HepG2 (cell line): ENCODE measurements at regions not wholly inside any gene's neighbourhood (a gene's known extent, or its start where the extent isn't known, plus 50 kb on each side); places are given as distances from the start of the nearest gene placed in this dataset.
A peak's percentile ranks its signal among the peaks of the same experiment; 100 is the strongest.

Experiments
- CC2D1A ChIP-seq: sonication (generic); formaldehyde crosslinking; IDR thresholded peaks from 2 replicates; pipeline ENCODE4 v1.8.1; 2023; ENCODE audit warnings: mild to moderate bottlenecking, missing genetic modification reagents
- DRAP1 ChIP-seq: IDR thresholded peaks from 2 replicates; pipeline ENCODE4 v1.6.1; 2016; ENCODE audit warnings: missing genetic modification reagents, missing compliant biosample characterization
- GABPB1 ChIP-seq: IDR thresholded peaks from 2 replicates; pipeline ENCODE4 v1.6.1; 2016; ENCODE audit warnings: mild to moderate bottlenecking, missing genetic modification reagents, moderate library complexity, missing compliant biosample characterization
- KMT2B ChIP-seq: IDR thresholded peaks from 2 replicates; pipeline ENCODE4 v1.6.1; 2016; ENCODE audit warnings: missing genetic modification reagents, missing compliant biosample characterization
- MAFK ChIP-seq, 2 experiments: IDR thresholded peaks in 1 of 2; conservative IDR thresholded peaks in 1 of 2; 2 replicates each; pipeline ENCODE4 v1.6.1; 2011; ENCODE audit warnings: improper control_type of control experiment in 2 of 2, low read length in 2 of 2
- MXD1 ChIP-seq: sonication (generic); formaldehyde crosslinking; IDR thresholded peaks from 2 replicates; pipeline ENCODE4 v1.4.0; 2020; ENCODE audit warnings: mild to moderate bottlenecking, missing genetic modification reagents
- NR2F2 ChIP-seq: IDR thresholded peaks from 2 replicates; pipeline ENCODE4 v1.6.1; 2012; ENCODE audit warnings: low read depth, inconsistent platforms, borderline replicate concordance
- PHB2 ChIP-seq: fragments of 450-650 bp; IDR thresholded peaks from 2 replicates; pipeline ENCODE4 v1.6.1; 2018; ENCODE audit not compliant: partially characterized antibody
- RXRB ChIP-seq: IDR thresholded peaks from 2 replicates; pipeline ENCODE4 v1.6.1; 2016; ENCODE audit warnings: borderline replicate concordance, missing genetic modification reagents, missing compliant biosample characterization
- SKIL ChIP-seq: sonication (generic); formaldehyde crosslinking; IDR thresholded peaks from 2 replicates; pipeline ENCODE4 v1.8.0; 2022; ENCODE audit warnings: missing genetic modification reagents, mild to moderate bottlenecking, moderate library complexity, borderline replicate concordance
- TERF1 ChIP-seq: sonication (generic); formaldehyde crosslinking; IDR thresholded peaks from 2 replicates; pipeline ENCODE4 v1.8.0; 2022; ENCODE audit warnings: mild to moderate bottlenecking, missing genetic modification reagents, moderate library complexity
- YEATS4 ChIP-seq: sonication (generic); formaldehyde crosslinking; IDR thresholded peaks from 2 replicates; pipeline ENCODE4 v1.4.0; 2020; ENCODE audit warnings: missing genetic modification reagents, borderline replicate concordance
- ZNF253 ChIP-seq: sonication (generic); formaldehyde crosslinking; IDR thresholded peaks from 2 replicates; pipeline ENCODE4 v1.8.0; 2022; ENCODE audit warnings: mild to moderate bottlenecking, missing genetic modification reagents, borderline replicate concordance
- ZNF407 ChIP-seq: sonication (generic); formaldehyde crosslinking; IDR thresholded peaks from one replicate; pipeline ENCODE4 v1.5.1; 2020; ENCODE audit warnings: mild to moderate bottlenecking, missing genetic modification reagents; ENCODE audit errors: not compliant biosample characterization
- ZNF562 ChIP-seq: sonication (generic); formaldehyde crosslinking; IDR thresholded peaks from 2 replicates; pipeline ENCODE4 v1.8.0; 2022; ENCODE audit warnings: missing genetic modification reagents, borderline replicate concordance
- ZNF576 ChIP-seq: sonication (generic); formaldehyde crosslinking; IDR thresholded peaks from 2 replicates; pipeline ENCODE4 v1.4.0; 2020; ENCODE audit warnings: mild to moderate bottlenecking, missing genetic modification reagents

- TF ChIP-seq ZNF407 (CRISPR knock-in tag) (no peak), MXD1 (no peak), TERF1 (CRISPR knock-in tag) (no peak), RXRB (CRISPR knock-in tag) (peak; percentile 83), ZNF562 (CRISPR knock-in tag) (no peak), KMT2B (CRISPR knock-in tag) (0 out of 2 replicates have a peak, but pooled peaks have one; percentile 20), GABPB1 (CRISPR knock-in tag) (no peak), ZNF576 (no peak), MAFK (conservative IDR thresholded peaks at IDR 0.05 in 1 of 2, IDR thresholded peaks at IDR 0.05 in 1 of 2; ENCODE audit: low read length in 2 of 2) (no peak), SKIL (CRISPR knock-in tag) (peak; percentile 50; the same call in 1 of the 2 replicates), CC2D1A (no peak), DRAP1 (CRISPR knock-in tag) (peak; percentile 5), ZNF253 (CRISPR knock-in tag) (no peak), PHB2 (no peak), NR2F2 (peak; percentile 75), YEATS4 (peak; percentile 72)
These were observed 181.4 kb downstream of the AKR1D1 start (continued) for GRCh38 chr7:138257459-138258196.
